Upper lobe of right lung (tissue), 1 donor: ENCODE measurements at regions not wholly inside any gene's neighbourhood (a gene's known extent, or its start where the extent isn't known, plus 50 kb on each side); places are given as distances from the start of the nearest gene placed in this dataset.
A peak's percentile ranks its signal among the peaks of the same experiment; 100 is the strongest.

Source experiments
- ATAC-seq: fragments of 200-7000 bp; cut with Tn5 transposase; one replicate; pipeline ENCODE4 v1.9.1; 2020; ENCODE audit warnings: mild to moderate bottlenecking, moderate library complexity
- DNase-seq: peaks from one replicate; pipeline ENCODE4 v3.0.0-alpha.2; 2020
- H3K27ac ChIP-seq: fragments of 200-600 bp; one replicate; pipeline ENCODE4 v1.8.0; 2022
- H3K27me3 ChIP-seq: fragments of 200-600 bp; one replicate; pipeline ENCODE4 v1.8.0; 2022; ENCODE audit warnings: mild to moderate bottlenecking
- H3K36me3 ChIP-seq: fragments of 200-600 bp; one replicate; pipeline ENCODE4 v1.8.0; 2022
- H3K4me1 ChIP-seq: fragments of 200-600 bp; one replicate; pipeline ENCODE4 v1.8.0; 2022
- H3K4me3 ChIP-seq: fragments of 200-600 bp; one replicate; pipeline ENCODE4 v1.8.0; 2022; ENCODE audit warnings: mild to moderate bottlenecking
- H3K9me3 ChIP-seq: fragments of 200-600 bp; one replicate; pipeline ENCODE4 v1.8.0; 2022
- intact Hi-C: fragments of 100-400 bp; cut with DNase I; formaldehyde crosslinking; loops from one replicate; pipeline ENCODE4 v1.11.0; 2022
- TF ChIP-seq, protein P1 (sequence below): fragments of 200-600 bp; IDR thresholded peaks from one replicate; pipeline ENCODE4 v1.8.0; 2022; ENCODE audit warnings: antibody characterized with exemption
- donor health status: DM: no; HTN: yes; CAD: no; lungs with severe emphysema.

DNA sequence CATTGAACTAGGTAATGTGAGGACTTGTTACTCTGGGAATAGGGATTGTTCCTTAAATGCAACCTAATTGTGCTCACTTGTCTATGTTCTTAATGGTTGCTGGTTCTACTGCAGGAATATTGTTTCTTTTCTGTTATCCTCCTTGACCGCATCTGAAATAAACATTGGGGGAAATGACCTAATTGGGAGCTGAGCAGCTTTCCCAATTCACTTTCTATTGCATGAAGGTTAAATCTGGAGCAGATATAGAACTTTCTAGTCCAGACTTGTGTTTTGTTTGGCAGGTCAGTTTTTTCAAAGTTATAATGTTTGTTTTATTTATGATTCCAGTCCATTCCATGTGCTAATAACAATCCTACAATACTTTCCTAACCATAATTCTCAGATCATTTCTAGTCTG lies 981.0 kb upstream of the CITED2 start:
- Histone ChIP-seq H3K27ac (no peak overlapping the region), H3K36me3 (no peaks in the 10 kb centered on the region), H3K9me3 (no peaks in the 10 kb centered on the region), H3K27me3 (no peaks in the 10 kb centered on the region), H3K4me1 (no peaks in the 10 kb centered on the region), H3K4me3 (no peak overlapping the region)
- intact Hi-C loops, result no loop called here
- DNase-seq (no peak), ATAC-seq (no peak)
- TF ChIP-seq, protein P1, sequence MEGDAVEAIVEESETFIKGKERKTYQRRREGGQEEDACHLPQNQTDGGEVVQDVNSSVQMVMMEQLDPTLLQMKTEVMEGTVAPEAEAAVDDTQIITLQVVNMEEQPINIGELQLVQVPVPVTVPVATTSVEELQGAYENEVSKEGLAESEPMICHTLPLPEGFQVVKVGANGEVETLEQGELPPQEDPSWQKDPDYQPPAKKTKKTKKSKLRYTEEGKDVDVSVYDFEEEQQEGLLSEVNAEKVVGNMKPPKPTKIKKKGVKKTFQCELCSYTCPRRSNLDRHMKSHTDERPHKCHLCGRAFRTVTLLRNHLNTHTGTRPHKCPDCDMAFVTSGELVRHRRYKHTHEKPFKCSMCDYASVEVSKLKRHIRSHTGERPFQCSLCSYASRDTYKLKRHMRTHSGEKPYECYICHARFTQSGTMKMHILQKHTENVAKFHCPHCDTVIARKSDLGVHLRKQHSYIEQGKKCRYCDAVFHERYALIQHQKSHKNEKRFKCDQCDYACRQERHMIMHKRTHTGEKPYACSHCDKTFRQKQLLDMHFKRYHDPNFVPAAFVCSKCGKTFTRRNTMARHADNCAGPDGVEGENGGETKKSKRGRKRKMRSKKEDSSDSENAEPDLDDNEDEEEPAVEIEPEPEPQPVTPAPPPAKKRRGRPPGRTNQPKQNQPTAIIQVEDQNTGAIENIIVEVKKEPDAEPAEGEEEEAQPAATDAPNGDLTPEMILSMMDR, result no peak

DNA sequence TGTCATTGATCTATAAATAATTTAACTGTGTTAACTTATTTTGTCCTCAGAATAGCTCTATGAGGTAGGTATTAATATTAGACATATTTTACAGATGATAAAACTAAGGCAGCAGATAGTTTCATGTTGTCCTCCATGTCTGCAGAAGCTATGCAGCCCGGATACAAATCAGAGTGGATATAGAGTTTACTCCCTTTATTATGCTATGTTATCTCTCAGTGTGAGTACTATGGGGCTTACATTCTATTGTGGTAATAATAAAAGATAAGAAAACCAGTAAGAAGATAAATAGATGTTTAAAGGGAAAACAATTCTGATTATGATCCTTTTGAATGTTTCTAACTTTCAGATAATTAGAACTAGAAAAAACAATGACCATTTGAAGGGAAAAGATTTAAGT lies 979.8 kb upstream of the CITED2 start:
- ATAC-seq (no peak), DNase-seq (no peak)
- intact Hi-C loops, result no loop called here
- H3K27me3 ChIP-seq, result no peaks in the 10 kb centered on the region
- no peak overlapping the region for H3K27ac ChIP-seq
- no peaks in the 10 kb centered on the region for H3K36me3 ChIP-seq
- H3K4me3 ChIP-seq, result no peak overlapping the region
- TF ChIP-seq, protein P1, result no peak
- H3K4me1 ChIP-seq, result no peaks in the 10 kb centered on the region
- no peaks in the 10 kb centered on the region for H3K9me3 ChIP-seq

DNA sequence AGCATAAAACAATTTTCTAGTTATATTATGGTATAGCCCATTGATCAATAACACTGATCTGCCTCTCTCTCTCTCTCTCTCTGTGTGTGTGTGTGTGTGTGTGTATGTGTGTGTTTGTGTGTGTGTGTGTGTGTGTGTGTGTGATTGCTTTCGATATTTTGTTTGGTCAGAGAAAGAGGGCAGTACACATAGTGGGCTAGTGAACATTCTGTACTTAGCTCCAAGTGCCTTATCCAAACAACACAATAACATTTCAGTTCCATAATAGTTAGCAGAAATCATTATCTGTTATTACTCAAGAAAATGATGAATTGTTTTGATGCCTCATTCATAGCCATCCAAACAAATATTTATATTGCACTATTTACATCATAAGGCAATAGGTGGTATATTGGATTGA lies 979.1 kb upstream of the CITED2 start:
- Histone ChIP-seq H3K27ac (no peak overlapping the region), H3K36me3 (no peaks in the 10 kb centered on the region), H3K4me1 (no peaks in the 10 kb centered on the region), H3K27me3 (no peaks in the 10 kb centered on the region), H3K9me3 (no peaks in the 10 kb centered on the region), H3K4me3 (no peak overlapping the region)
- intact Hi-C loops, result no loop called here
- no peak for ATAC-seq
- TF ChIP-seq, protein P1, result no peak
- no peak for DNase-seq

DNA sequence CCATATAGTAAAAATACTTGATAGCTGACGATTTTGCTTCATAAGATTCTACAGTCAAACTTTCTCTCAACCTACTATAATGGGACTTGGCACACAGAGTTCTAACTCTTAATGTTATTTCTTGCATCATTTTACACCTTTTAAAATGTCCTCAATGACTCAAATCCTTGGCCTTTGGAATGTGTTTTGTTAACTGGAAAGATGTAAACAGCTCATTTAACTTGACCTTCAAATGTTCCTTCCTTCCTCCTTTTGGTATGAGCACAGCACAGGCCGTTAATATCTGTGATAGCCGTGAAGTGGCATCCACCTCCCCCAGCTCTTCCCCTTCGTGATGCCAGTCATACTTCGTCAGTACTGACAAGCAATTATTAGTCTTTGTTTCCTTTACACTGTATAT lies 972.0 kb upstream of the CITED2 start:
- intact Hi-C loops, result no loop called here

DNA sequence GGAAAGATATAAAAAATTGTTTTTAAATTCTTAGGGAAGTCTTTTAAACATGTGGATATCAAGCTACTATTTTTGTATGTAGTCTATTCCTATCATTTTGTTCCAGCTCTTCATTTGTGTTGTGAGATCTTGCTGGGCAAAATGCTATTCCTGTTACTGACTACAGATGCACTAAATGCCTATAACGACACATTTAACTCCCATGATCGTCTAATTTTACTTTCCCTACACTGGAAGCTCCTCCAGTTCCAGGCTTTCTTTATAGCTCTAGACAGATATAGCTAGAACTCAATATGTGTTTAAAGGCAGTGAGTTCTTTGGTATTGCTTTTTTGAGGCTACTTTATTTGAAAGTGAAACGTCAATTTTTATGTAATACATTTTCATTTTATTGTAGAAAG lies 971.5 kb upstream of the CITED2 start:
- no peaks in the 10 kb centered on the region for H3K36me3 ChIP-seq
- no peak overlapping the region for H3K4me3 ChIP-seq
- H3K4me1 ChIP-seq, result peaks cover 25% of the 10 kb centered on the region
- peak overlapping the region; percentile 12 for H3K27ac ChIP-seq
- no peak for DNase-seq
- intact Hi-C loops, result no loop called here
- H3K27me3 ChIP-seq, result no peaks in the 10 kb centered on the region
- TF ChIP-seq, protein P1, result no peak
- ATAC-seq, result no peak
- no peaks in the 10 kb centered on the region for H3K9me3 ChIP-seq

More for the DNA sequence above, 972.0 kb upstream of the CITED2 start:
- H3K36me3 ChIP-seq, result no peaks in the 10 kb centered on the region
- DNase-seq (no peak), ATAC-seq (peak; percentile 47)
- H3K27ac ChIP-seq, result no peak overlapping the region
- TF ChIP-seq, protein P1, result no peak
- H3K27me3 ChIP-seq, result no peaks in the 10 kb centered on the region
- H3K4me3 ChIP-seq, result no peak overlapping the region
- peaks cover 25% of the 10 kb centered on the region for H3K4me1 ChIP-seq
- H3K9me3 ChIP-seq, result no peaks in the 10 kb centered on the region
